SU-DHL-6 (cell line): ENCODE measurements at regions not wholly inside any gene's neighbourhood (a gene's known extent, or its start where the extent isn't known, plus 50 kb on each side); places are given as distances from the start of the nearest gene placed in this dataset.

Source experiments
- H2AFZ ChIP-seq: fragments of 200-600 bp; sonication (generic); 2 replicates; pipeline ENCODE4 v1.6.1; 2014; ENCODE audit warnings: low read depth, mild to moderate bottlenecking, moderate library complexity, mixed read lengths, antibody characterized with exemption, low read length; ENCODE audit not compliant: severe bottlenecking
- H3F3A ChIP-seq: fragments of 200-600 bp; shearing (Covaris generic); 2 replicates; pipeline ENCODE4 v1.6.0; 2016; ENCODE audit warnings: antibody characterized with exemption, mild to moderate bottlenecking; ENCODE audit not compliant: insufficient read depth
- H3K27ac ChIP-seq: fragments of 200-600 bp; sonication (generic); 2 replicates; pipeline ENCODE4 v1.5.1; 2016; ENCODE audit warnings: low read depth, mild to moderate bottlenecking, low read length, moderate library complexity, mixed read lengths
- H3K27me3 ChIP-seq: fragments of 200-600 bp; sonication (generic), shearing (Covaris generic); 2 replicates; pipeline ENCODE4 v1.6.0; 2014; ENCODE audit warnings: mild to moderate bottlenecking, low read length
- H3K36me3 ChIP-seq: fragments of 200-600 bp; sonication (generic); 2 replicates; pipeline ENCODE4 v1.6.1; 2014; ENCODE audit warnings: mild to moderate bottlenecking, low read length, mixed read lengths
- H3K4me2 ChIP-seq: fragments of 300-600, 200-600 bp; shearing (Covaris generic), sonication (generic); 2 replicates; pipeline ENCODE4 v1.6.0; 2014; ENCODE audit warnings: low read length, low read depth, mild to moderate bottlenecking; ENCODE audit not compliant: poor library complexity, severe bottlenecking
- H3K4me3 ChIP-seq: fragments of 200-600 bp; sonication (generic); 2 replicates; pipeline ENCODE4 v1.5.1; 2014; ENCODE audit warnings: antibody characterized with exemption, low read length, mild to moderate bottlenecking, mixed read lengths; ENCODE audit not compliant: insufficient read depth, poor library complexity, severe bottlenecking
- H3K79me2 ChIP-seq: fragments of 200-600 bp; sonication (generic); 2 replicates; pipeline ENCODE4 v1.6.1; 2014; ENCODE audit warnings: mild to moderate bottlenecking, low read length, moderate library complexity; ENCODE audit not compliant: insufficient read depth
- H3K9ac ChIP-seq: fragments of 200-600 bp; sonication (generic); 2 replicates; pipeline ENCODE4 v1.7.0; 2014; ENCODE audit warnings: mild to moderate bottlenecking, low read length
- H3K9me2 ChIP-seq: fragments of 200-600 bp; sonication (generic); replicated peaks from 2 replicates; pipeline ENCODE4 v1.6.1; 2014; ENCODE audit warnings: low read length; ENCODE audit not compliant: insufficient read depth
- H3K9me3 ChIP-seq: fragments of 200-600 bp; sonication (generic); 2 replicates; pipeline ENCODE4 v1.6.1; 2014; ENCODE audit warnings: low read length, mixed read lengths; ENCODE audit not compliant: insufficient read depth
- H4K20me1 ChIP-seq: fragments of 200-600 bp; sonication (generic); 2 replicates; pipeline ENCODE4 v1.6.1; 2014; ENCODE audit warnings: low read depth, mild to moderate bottlenecking, antibody characterized with exemption, low read length, moderate library complexity, mixed read lengths
- CTCF ChIP-seq: fragments of 200-600 bp; sonication (generic); IDR thresholded peaks from one replicate; pipeline ENCODE4 v1.5.1; 2017; ENCODE audit warnings: antibody characterized with exemption, mild to moderate bottlenecking, low read length, moderate library complexity; ENCODE audit not compliant: insufficient read depth, poor library complexity, severe bottlenecking
- EZH2phosphoT487 ChIP-seq: fragments of 200-600 bp; sonication (generic), shearing (Covaris generic); conservative IDR thresholded peaks from 2 replicates; pipeline ENCODE4 v1.6.1; 2018; ENCODE audit warnings: mild to moderate bottlenecking, antibody characterized with exemption, low read length, moderate library complexity, mixed read lengths

- TF ChIP-seq EZH2phosphoT487 (no peak), CTCF (no peak)
- H3F3A ChIP-seq: no peaks in the 10 kb centered on the region
- no peaks in the 10 kb centered on the region for H3K27me3 ChIP-seq
- H4K20me1 ChIP-seq: no peaks in the 10 kb centered on the region
- H3K9ac ChIP-seq: no peak overlapping the region
- H3K4me2 ChIP-seq: no peak overlapping the region
- no peak overlapping the region for H3K27ac ChIP-seq
- H3K9me3 ChIP-seq: no peaks in the 10 kb centered on the region
- no peak overlapping the region for H2AFZ ChIP-seq
- no peaks in the 10 kb centered on the region for H3K36me3 ChIP-seq
- no peak overlapping the region for H3K4me3 ChIP-seq
- no peaks in the 10 kb centered on the region for H3K79me2 ChIP-seq
- no peaks in the 10 kb centered on the region for H3K9me2 ChIP-seq
Observed at GRCh38 chr2:122315306-122315705, 559.9 kb downstream of the TSN start.

- no peaks in the 10 kb centered on the region for H3F3A ChIP-seq
- no peaks in the 10 kb centered on the region for H3K9me2 ChIP-seq
- no peaks in the 10 kb centered on the region for H3K79me2 ChIP-seq
- no peak overlapping the region for H3K27ac ChIP-seq
- no peak overlapping the region for H3K9ac ChIP-seq
- TF ChIP-seq CTCF: no peak
- TF ChIP-seq EZH2phosphoT487: no peak
- H4K20me1 ChIP-seq: no peaks in the 10 kb centered on the region
- H3K4me2 ChIP-seq: no peak overlapping the region
- H3K4me3 ChIP-seq: no peak overlapping the region
- no peak overlapping the region for H2AFZ ChIP-seq
- no peaks in the 10 kb centered on the region for H3K36me3 ChIP-seq
- no peaks in the 10 kb centered on the region for H3K27me3 ChIP-seq
- no peaks in the 10 kb centered on the region for H3K9me3 ChIP-seq
Observed at GRCh38 chr2:122319539-122320132, 564.2 kb downstream of the TSN start.

- Histone ChIP-seq H3K4me3 (no peak overlapping the region), H3K27me3 (no peaks in the 10 kb centered on the region), H3K9me3 (no peaks in the 10 kb centered on the region), H3K4me2 (no peak overlapping the region), H2AFZ (no peak overlapping the region), H3K79me2 (no peaks in the 10 kb centered on the region), H3K9me2 (no peaks in the 10 kb centered on the region), H3K9ac (no peak overlapping the region), H4K20me1 (no peaks in the 10 kb centered on the region), H3F3A (no peaks in the 10 kb centered on the region), H3K36me3 (no peaks in the 10 kb centered on the region), H3K27ac (no peak overlapping the region)
- no peak for TF ChIP-seq EZH2phosphoT487
- no peak for TF ChIP-seq CTCF
Observed at GRCh38 chr2:122322815-122323214, 567.4 kb downstream of the TSN start.
